GM21526 (cell line): ENCODE measurements at regions not wholly inside any gene's neighbourhood (a gene's known extent, or its start where the extent isn't known, plus 50 kb on each side); places are given as distances from the start of the nearest gene placed in this dataset.

Source experiments
- ATAC-seq: cut with Tn5 transposase; IDR thresholded peaks from one replicate; pipeline ENCODE4 v1.9.1; 2021; ENCODE audit warnings: moderate library complexity; ENCODE audit not compliant: unreplicated experiment, low FRiP score

- no peak for ATAC-seq
Observed at GRCh38 chr6:145445674-145446073, 289.6 kb downstream of the EPM2A start.

GRCh38 chr6:145451029-145451428, 284.3 kb downstream of the EPM2A start:
- no peak for ATAC-seq

GRCh38 chr6:145453376-145453775, 281.9 kb downstream of the EPM2A start:
- ATAC-seq: no peak

GRCh38 chr6:145454006-145454405, 281.3 kb downstream of the EPM2A start:
- ATAC-seq: no peak

- no peak for ATAC-seq
Observed at GRCh38 chr6:145457556-145457955, 277.8 kb downstream of the EPM2A start.

- ATAC-seq: no peak
Observed at GRCh38 chr6:145468534-145468933, 266.8 kb downstream of the EPM2A start.

GRCh38 chr6:145469021-145469420, 266.3 kb downstream of the EPM2A start:
- no peak for ATAC-seq

GRCh38 chr6:145475794-145476396, 259.4 kb downstream of the EPM2A start:
- no peak for ATAC-seq

GRCh38 chr6:145480024-145480423, 255.3 kb downstream of the EPM2A start:
- ATAC-seq: no peak

- ATAC-seq: no peak
Observed at GRCh38 chr6:145483191-145483996, 251.9 kb downstream of the EPM2A start.

GRCh38 chr6:145485288-145485687, 250.0 kb downstream of the EPM2A start:
- ATAC-seq: no peak

- no peak for ATAC-seq
Observed at GRCh38 chr6:145486306-145486705, 249.0 kb downstream of the EPM2A start.

- ATAC-seq: no peak
Observed at GRCh38 chr6:145489583-145489982, 245.7 kb downstream of the EPM2A start.

- ATAC-seq: no peak
Observed at GRCh38 chr6:145490068-145490467, 245.3 kb downstream of the EPM2A start.

GRCh38 chr6:145491126-145491525, 244.2 kb downstream of the EPM2A start:
- no peak for ATAC-seq

GRCh38 chr6:145497006-145497405, 238.3 kb downstream of the EPM2A start:
- no peak for ATAC-seq

- ATAC-seq: no peak
Observed at GRCh38 chr6:145498425-145498824, 236.9 kb downstream of the EPM2A start.

GRCh38 chr6:145502416-145502815, 232.9 kb downstream of the EPM2A start:
- no peak for ATAC-seq

- ATAC-seq: no peak
Observed at GRCh38 chr6:145506136-145506535, 229.2 kb downstream of the EPM2A start.

- no peak for ATAC-seq
Observed at GRCh38 chr6:145506565-145506964, 228.8 kb downstream of the EPM2A start.

GRCh38 chr6:145507239-145507638, 228.1 kb downstream of the EPM2A start:
- no peak for ATAC-seq

- no peak for ATAC-seq
Observed at GRCh38 chr6:145508107-145508506, 227.2 kb downstream of the EPM2A start.
